HFF-Myc (cell line): ENCODE measurements at regions not wholly inside any gene's neighbourhood (a gene's known extent, or its start where the extent isn't known, plus 50 kb on each side); places are given as distances from the start of the nearest gene placed in this dataset.
"Not testable (repeated sequence)": the region's sequence is repeated elsewhere in the genome, so short reads cannot be mapped to it uniquely, and the experiment has no call there.

Experiments used
- DNase-seq: peaks from one replicate; pipeline ENCODE4 v3.0.0-alpha.2; 2011; ENCODE audit warnings: low read depth; ENCODE audit errors: extremely low read depth
- H3K4me3 ChIP-seq: replicated peaks from 2 replicates; pipeline ENCODE4 v1.5.1; 2011; ENCODE audit warnings: low read depth, mild to moderate bottlenecking, control low read depth, low read length
- TF ChIP-seq, protein P1 (sequence below): IDR thresholded peaks from 2 replicates; pipeline ENCODE4 v1.5.1; 2012; ENCODE audit warnings: mild to moderate bottlenecking, low read depth, low read length, control low read depth; ENCODE audit errors: missing control alignments

DNA sequence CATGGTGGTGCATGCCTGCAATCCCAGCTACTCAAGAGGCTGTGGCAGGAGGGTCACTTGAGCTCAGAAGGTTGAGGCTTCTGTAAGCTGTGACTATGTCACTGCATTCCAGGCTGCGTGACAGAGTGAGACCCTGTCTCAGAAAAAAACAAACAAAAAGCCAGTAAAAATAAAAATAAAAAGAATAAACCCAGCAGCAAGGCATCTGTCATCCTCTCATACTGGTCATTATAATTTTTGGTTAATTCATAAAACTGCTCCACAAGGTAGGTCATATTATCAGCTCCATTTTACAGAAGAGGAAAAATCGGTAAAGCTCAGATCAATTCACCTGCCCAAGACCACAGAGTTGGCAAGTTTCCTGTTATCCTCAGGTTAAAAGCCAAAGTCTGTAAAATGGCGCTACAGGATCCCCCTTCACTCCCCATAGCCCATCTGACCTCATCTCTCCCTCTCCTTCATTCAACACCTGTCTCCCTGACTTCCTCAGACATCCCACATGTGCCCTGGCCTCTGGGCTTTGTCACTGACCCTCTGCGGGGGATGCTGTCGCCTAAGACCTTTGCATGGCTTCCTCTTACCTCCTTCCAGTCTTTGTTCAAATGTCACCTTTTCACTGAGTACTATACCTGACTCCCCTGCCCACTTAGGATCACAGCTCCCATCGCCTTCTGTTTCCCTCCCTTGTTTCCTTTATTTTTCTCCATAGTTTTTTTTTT is 213.2 kb upstream of the ZNF217 start:
- TF ChIP-seq, protein P1, sequence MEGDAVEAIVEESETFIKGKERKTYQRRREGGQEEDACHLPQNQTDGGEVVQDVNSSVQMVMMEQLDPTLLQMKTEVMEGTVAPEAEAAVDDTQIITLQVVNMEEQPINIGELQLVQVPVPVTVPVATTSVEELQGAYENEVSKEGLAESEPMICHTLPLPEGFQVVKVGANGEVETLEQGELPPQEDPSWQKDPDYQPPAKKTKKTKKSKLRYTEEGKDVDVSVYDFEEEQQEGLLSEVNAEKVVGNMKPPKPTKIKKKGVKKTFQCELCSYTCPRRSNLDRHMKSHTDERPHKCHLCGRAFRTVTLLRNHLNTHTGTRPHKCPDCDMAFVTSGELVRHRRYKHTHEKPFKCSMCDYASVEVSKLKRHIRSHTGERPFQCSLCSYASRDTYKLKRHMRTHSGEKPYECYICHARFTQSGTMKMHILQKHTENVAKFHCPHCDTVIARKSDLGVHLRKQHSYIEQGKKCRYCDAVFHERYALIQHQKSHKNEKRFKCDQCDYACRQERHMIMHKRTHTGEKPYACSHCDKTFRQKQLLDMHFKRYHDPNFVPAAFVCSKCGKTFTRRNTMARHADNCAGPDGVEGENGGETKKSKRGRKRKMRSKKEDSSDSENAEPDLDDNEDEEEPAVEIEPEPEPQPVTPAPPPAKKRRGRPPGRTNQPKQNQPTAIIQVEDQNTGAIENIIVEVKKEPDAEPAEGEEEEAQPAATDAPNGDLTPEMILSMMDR: no peak
- no peak for DNase-seq
- no peak overlapping the region for H3K4me3 ChIP-seq

DNA sequence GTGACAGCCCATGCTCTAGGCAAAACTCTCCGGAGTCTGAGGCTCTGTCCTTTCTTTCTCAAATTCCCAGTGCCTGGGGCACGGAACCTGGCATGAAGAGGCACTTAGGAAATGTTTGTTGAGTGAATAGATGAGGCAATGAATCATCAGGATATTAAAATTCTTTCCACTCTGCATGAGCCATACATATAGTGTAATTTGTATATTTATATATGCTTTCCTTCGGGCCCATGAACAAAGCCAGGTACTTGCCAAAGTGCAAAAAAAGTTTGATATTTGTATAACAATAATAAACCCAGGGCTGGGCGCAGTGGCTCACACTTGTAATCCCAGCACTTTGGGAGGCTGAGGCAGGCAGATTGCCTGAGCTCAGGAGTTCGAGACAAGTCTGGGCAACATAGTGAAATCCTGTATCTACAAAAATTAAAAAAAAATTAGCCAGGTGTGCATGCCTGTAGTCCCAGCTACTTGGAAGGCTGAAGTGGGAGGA is 212.3 kb upstream of the ZNF217 start:
- DNase-seq: no peak
- H3K4me3 ChIP-seq: no peak overlapping the region
- TF ChIP-seq, protein P1: no peak

DNA sequence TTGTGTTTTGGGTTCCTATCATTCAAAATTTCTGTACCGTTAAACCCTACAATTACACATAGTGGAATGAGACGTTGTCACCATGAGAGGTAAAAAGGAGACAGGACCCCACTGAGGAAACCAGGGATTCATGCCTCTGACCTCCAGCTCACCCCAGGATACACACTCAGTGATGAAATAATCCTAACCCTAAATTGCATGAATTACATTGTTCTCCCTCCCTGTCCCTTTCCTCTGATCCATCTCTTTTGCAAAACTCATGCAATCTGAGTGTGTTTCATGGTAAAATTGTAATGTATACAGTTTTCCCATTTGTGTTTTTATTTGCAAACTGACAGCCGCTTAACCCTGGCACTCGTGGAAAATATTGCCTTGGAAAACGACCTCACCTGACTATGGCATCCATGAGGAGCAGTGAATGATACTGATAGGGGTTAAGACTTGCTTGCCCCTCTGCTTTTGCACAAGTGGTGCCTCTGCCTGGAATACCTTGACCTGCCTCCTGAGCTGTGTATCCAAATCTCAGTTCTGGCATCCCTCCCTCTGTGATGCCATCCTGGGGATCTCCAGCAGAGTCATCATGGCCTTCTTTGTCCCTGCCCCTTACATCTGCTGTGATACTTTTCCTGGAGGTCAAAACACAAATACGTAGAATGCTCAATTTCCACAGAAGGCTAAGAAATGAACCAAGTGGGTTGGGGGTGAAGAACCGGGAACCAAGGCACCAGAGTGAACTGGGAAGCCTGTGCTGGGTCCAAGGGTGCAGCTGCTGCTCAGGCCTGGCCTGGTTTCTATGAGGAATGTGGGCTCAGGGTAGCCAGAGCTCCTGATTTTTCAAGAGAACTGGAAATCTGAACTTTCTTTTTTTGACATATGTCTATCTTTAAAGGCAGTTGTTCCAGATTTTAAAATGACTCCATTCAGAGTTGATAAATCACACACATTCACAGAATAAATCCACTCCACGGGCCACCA is 211.6 kb upstream of the ZNF217 start:
- no peak overlapping the region for H3K4me3 ChIP-seq
- no peak for DNase-seq
- TF ChIP-seq, protein P1: no peak

DNA sequence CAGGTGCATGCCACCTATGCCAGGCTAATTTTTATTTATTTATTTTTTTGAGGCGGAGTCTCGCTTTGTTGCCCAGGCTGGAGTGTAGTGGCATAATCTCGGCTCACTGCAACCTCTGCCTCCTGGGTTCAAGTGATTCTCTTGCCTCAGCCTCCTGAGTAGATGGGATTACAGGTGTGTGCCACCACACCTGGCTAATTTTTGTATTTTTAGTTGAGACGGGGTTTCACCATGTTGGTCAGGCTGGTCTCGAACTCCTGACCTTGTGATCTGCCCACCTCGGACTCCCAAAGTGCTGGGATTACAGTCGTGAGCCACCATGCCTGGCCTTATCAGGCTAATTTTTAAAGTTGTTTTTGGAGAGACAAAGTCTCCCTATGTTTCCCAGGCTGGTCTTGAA is 210.7 kb upstream of the ZNF217 start:
- not testable (repeated sequence) for H3K4me3 ChIP-seq, DNase-seq

DNA sequence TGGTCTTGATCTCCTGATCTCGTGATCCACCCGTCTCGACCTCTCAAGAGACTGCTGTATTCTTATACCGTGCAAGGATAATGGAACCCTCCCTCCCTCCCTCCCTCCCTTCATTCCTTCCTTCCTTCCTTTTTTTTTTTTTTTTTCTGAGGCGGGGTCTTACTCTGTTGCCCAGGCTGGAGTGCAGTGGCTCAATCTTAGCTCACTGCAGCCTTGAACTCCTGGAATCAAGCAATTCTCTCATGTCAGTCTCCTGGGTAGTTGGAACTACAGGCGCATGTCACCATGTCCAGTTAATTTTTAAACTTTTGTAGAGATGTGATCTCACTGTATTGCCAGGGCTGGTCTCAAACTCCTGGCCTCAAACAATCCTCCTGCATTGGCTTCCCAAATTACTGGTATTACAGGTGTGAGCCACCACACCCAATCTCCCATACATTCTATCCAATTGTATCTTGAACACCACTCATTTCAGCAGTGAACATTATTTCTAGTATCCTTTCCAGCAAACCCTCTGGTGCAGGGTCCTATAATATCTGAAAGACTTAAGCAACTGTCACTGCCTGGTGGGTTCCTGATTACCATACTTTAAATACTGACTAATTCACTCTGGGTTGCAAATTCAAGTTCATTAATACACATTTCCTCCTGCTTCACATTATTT is 210.0 kb upstream of the ZNF217 start:
- TF ChIP-seq, protein P1: no peak
- DNase-seq: no peak
- no peak overlapping the region for H3K4me3 ChIP-seq

DNA sequence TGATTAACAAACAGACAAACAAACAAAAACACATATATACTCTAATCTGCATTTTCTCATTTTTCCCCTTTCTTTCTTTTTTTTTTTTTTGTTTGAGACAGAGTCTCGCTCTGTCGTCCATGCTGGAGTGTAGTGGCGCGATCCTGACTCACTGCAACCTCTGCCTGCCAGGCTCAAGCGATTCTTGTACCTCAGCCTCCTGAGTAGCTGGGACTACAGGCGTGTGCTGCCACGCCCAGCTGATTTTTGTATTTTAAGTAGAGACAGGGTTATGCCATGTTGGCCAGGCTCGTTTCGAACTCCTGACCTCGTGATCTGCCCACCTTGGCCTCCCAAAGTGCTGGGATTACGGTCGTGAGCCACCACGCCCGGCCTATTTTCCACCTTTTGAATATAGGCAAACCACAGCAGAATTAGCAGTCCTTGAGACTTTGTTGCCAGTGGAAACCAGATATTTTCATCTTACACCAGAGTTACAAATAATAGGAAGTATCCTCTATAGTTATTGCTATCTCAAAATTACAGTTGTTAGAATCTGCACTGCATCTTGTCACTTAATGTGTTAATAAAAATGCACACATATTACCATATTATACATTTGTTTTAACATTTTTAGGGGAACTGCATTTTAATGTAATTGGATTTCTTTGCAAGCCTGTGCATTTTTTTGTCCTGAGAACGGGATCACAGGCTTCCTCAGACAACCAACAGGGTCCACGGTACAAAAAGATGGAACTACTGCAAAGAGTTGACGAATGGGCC is 208.2 kb upstream of the ZNF217 start:
- TF ChIP-seq, protein P1: no peak
- no peak for DNase-seq
- no peak overlapping the region for H3K4me3 ChIP-seq
